GM21526 (cell line): ENCODE measurements at regions not wholly inside any gene's neighbourhood (a gene's known extent, or its start where the extent isn't known, plus 50 kb on each side); places are given as distances from the start of the nearest gene placed in this dataset.
"Not testable (repeated sequence)": the region's sequence is repeated elsewhere in the genome, so short reads cannot be mapped to it uniquely, and the experiment has no call there.

ENCODE experiments used
- ATAC-seq: cut with Tn5 transposase; IDR thresholded peaks from one replicate; pipeline ENCODE4 v1.9.1; 2021; ENCODE audit warnings: moderate library complexity; ENCODE audit not compliant: unreplicated experiment, low FRiP score

- no peak for ATAC-seq
Measured at GRCh38 chr10:27349987-27350386, 109.4 kb upstream of the ACBD5 start.

DNA sequence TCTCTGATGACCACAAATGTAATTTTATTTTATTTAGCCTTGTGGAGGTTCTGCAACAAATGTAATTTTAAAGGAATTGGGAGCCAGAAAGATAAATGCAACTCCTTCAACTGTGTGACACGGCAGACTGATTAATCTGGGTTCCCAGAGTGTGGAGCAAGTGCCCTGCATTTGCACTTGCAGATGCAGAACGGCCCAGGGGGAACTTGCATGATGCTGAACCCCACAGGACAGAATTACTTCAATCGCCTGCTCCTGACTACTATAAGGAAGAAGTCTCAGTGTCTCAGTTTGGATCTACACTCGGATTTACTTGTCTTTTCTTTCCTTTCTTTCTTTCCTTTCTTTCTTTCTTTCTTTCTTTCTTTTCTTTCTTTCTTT lies 107.2 kb upstream of the ACBD5 start:
- ATAC-seq, result not testable (repeated sequence)

DNA sequence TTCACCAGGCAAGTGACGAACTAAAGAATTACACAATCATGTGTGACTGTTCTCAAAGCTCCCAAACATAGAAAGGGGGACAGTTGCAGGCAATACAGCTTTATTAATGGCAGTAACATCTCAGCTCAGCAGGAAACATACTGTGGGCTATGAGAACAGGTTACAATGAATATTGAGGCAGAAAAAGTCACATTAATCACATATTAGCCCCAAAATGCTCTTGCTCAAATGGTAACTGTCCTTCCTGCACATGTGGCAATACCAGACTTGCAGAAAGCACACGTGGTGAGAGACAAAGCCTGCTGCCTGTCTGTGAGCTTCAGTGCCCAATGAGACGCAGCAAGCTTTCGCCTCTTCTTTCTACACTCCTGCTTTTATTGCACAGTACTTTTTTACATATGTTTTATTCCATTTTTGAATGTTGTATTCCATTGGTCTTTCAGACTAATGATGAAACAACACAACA lies 104.9 kb upstream of the ACBD5 start:
- no peak for ATAC-seq

- ATAC-seq, result no peak
Measured at GRCh38 chr10:27344568-27345454, 104.2 kb upstream of the ACBD5 start.

- no peak for ATAC-seq
Measured at GRCh38 chr10:27341001-27341400, 100.4 kb upstream of the ACBD5 start.

DNA sequence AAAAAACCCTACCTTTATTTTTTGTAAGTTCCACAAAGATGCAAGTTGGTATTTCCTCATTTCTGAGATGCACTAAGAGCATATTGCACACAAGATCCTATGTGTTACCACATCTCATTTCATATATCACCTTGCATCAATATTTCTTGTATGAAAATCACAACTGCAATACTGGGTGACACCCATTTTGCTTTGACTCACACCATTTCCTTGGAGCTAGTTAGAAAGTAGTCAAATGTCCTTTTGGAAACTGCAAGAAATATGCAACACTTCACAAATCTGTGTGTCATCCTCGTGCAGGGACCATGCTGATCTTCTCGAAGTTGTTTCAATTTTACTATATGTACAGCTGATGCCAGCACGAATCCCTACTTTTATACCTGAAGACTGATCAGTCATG lies 94.6 kb upstream of the ACBD5 start:
- ATAC-seq, result not testable (repeated sequence)

DNA sequence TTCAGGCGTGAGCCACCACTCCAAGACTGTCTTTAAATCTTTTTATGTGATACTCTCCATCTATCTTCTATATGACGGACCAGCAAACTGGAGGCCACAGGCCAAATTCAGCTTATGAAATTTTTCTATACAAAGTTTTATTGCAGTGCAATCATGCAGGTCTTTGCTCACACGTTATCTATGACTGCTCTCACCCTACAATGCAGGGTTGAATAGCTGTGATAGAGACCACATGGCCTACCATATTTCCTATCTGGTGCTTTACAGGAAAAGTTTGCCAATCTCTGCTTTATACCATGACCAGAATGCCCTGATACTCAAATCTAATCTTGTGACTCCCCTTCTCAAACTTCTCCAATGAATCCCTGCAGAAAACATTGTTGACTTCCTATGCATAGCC lies 89.5 kb upstream of the ACBD5 start:
- no peak for ATAC-seq

DNA sequence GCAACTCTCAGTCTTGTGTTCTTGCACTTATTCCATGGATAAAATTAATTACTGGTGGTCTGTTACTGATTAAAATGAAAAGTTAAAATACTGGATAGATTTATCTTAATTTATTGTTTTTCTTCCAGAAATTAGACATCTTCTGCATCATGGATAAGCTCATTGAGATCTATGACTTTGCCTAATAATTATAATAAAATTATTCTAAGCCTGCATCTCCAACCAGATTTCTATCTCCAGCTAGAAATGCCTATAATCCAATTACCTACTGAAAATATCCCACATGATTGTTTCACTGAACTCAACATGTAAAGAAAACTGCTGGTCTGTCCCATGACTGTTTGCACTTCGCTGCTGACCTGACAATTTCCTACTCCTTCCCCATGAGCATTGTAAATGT lies 88.3 kb upstream of the ACBD5 start:
- no peak for ATAC-seq

- not testable (repeated sequence) for ATAC-seq
Measured at GRCh38 chr10:27326748-27327147, 86.2 kb upstream of the ACBD5 start.

DNA sequence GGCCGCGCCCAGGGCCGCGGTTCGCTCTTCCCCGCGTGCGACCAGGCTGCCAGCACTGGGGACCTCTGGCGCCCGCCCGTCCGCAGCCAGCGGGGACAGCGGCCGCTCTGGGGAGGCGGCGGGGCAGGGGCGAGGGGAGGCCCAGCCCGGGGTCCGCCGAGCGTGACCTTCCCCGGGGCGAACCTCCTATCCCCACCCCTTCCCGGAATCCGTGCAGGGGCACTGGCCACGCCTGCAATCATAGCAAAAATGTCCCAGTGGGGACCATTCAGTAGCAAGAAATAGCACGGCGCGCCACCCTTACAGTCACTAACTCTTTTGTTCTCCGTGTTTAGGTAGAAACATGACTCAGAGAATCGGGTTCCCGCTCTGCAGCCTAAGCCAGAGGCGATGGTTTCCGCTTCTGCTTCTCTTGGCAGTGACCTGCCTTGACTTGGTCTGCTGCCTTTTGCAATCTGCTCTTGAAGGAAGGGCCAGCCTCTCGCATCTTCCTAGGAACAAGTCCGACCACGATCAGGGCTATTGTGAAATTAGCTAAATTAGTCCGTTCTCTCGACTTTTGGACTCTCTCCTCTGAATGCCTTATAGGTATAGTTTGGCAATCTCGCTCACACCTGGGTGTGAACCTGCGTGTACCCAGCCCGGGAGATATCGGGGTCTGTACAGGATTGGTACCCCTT lies 79.3 kb upstream of the ACBD5 start:
- ATAC-seq, result no peak

- ATAC-seq, result not testable (repeated sequence)
Measured at GRCh38 chr10:27319139-27319538, 78.5 kb upstream of the ACBD5 start.

DNA sequence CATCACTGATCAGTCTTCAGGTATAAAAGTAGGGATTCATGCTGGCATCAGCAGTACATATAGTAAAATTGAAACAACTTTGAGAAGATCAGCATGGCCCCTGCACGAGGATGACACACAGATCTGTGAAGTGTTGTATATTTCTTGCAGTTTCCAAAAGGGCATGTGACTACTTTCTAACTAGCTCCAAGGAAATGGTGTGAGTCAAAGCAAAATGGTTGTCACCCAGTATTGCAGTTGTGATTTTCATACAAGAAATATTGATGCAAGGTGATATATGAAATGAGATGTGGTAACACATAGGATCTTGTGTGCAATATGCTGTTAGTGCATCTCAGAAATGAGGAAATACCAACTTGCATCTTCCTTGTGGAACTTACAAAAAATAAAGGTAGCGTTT lies 74.5 kb upstream of the ACBD5 start:
- not testable (repeated sequence) for ATAC-seq

DNA sequence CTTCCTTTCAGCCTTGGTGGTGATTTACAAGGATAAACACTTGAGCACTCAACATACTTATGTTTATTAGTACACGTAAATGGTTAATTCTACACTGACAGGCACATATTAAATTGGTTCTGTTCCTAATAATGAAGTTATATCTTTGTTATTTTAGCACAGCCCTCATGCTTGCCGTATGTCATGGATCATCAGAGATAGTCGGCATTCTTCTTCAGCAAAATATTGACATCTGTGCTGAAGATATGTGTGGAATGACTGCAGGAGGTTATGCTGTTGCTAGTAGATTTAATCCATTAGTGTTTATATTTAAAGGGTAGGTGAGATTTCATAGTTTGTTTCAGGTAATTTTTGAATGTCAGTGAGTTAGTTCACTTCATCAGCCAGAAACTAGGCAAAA lies 73.0 kb upstream of the ACBD5 start:
- not testable (repeated sequence) for ATAC-seq

GRCh38 chr10:27312854-27313253 lies 72.3 kb upstream of the ACBD5 start:
- no peak for ATAC-seq

DNA sequence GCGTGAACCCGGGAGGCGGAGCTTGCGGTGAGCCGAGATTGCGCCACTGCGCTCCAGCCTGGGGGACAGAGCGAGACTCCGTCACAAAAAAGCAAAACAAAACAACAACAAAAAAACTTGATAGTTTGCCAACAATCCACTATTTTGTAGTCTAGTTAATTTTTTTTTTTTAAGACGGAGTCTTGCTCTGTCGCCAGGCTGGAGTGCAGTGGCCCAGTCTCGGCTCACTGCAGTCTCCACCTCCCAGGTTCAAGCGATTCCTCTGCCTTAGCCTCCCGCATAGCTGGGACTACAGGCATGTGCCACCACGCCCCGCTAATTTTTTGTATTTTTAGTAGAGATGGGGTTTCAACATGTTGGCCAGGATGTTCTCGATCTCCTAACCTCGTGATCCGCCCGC lies 71.2 kb upstream of the ACBD5 start:
- ATAC-seq, result not testable (repeated sequence)

DNA sequence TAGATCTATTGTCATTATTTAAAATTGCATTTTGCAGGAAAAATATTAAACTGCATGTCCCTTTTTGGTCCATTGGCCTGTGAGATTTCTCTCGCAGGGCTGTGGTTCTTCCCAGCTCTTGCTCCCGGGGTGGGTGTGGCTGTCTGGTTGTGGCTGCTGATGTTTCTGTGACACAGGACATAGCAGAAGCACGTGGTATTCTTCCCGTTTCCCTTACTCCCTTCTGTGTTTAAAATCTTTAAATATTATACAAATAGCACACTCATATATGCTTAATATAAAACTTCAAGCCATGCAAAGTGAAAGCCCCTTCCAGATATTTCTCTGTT lies 57.9 kb upstream of the ACBD5 start:
- not testable (repeated sequence) for ATAC-seq

DNA sequence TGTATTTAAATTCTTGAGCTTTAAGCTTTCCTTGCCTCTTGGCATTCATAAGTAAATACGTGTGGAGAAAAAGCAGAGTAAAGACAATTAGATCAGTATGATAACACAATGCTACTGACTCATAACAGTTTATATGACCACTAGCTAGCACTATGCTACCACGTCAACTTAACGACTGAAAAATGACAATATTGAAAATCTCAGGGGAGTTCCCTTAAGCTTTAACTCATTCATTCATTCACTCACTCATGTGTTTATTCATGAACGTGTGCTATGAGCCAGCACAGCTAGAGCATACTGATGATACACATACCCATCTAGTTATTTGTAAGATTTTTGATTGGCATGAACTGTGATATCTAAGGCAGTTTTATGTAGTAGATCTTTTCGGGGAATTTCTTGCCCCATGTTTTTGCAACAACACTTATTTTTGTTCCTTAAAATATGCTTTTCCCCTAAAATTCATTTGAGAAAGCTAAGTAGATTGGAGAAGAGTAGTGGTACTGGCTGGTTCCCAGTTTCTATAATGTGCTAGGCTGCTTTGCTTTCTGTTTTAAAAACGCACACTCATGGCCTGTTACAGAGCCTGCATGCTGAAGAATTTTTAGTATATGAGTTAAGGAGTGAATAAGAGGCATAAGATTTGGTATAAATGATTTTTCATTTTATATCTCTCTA lies 57.4 kb upstream of the ACBD5 start:
- ATAC-seq, result no peak

GRCh38 chr10:27296285-27296684 lies 55.7 kb upstream of the ACBD5 start:
- not testable (repeated sequence) for ATAC-seq

DNA sequence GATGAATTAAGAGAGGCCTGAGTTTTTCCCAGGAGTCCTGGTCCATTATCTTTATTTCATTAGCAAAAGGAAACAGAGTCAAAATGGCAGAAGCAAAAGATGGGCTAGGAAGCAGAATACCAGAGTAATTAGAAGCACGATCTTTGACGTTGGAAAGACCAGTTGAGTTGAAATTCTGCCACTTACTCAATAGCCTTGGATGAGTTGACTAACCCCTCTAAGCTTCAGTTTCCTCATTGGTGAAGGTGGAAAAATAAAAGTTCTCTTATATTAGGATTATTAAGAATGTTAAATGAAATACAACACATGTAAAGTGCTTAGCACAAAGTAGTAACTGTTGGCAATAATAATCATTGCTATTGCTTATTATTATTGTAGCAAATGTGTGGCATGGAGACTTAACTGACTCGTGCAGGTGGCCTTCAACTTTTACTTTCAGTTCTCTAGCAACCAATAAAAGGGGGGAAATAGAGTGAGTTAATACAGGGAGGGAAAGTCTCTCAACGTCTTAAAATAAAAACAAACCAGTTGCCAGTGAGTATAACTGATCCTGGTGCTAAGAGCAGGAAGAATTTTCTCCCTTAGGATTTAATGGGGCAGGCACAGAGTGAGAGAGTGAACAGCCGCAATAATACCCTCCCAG lies 50.8 kb upstream of the ACBD5 start:
- ATAC-seq, result peak; percentile 86
